ENCODE measurements at regions not wholly inside any gene's neighbourhood (a gene's known extent, or its start where the extent isn't known, plus 50 kb on each side); places are given as distances from the start of the nearest gene placed in this dataset.

- H3K27ac Mint-ChIP-seq (ENCODE audit: unreplicated experiment), result no peak overlapping the region
- DNase-seq, result no peak
- H3K27me3 Mint-ChIP-seq (ENCODE audit: unreplicated experiment), result no peaks in the 10 kb centered on the region
- no peaks in the 10 kb centered on the region for H3K4me1 Mint-ChIP-seq (ENCODE audit: low read depth, unreplicated experiment)
- TF ChIP-seq CTCF (IDR thresholded peaks at IDR 0.05; ENCODE audit: partially characterized antibody, unreplicated experiment), result no peak
- no peaks in the 10 kb centered on the region for H3K36me3 Mint-ChIP-seq (ENCODE audit: unreplicated experiment)
- no peaks in the 10 kb centered on the region for H3K9me3 Mint-ChIP-seq (ENCODE audit: unreplicated experiment)
- H3K4me3 Mint-ChIP-seq (ENCODE audit: unreplicated experiment), result no peak overlapping the region
These were observed 126.9 kb downstream of the TRMT11 start for GRCh38 chr6:126113261-126113660.

GRCh38 chr6:126117251-126117650, 130.9 kb downstream of the TRMT11 start:
- no peak for DNase-seq
- no peak overlapping the region for H3K4me3 Mint-ChIP-seq (ENCODE audit: unreplicated experiment)
- no peak for TF ChIP-seq CTCF (IDR thresholded peaks at IDR 0.05; ENCODE audit: partially characterized antibody, unreplicated experiment)
- no peaks in the 10 kb centered on the region for H3K4me1 Mint-ChIP-seq (ENCODE audit: low read depth, unreplicated experiment)
- H3K36me3 Mint-ChIP-seq (ENCODE audit: unreplicated experiment), result no peaks in the 10 kb centered on the region
- no peaks in the 10 kb centered on the region for H3K27me3 Mint-ChIP-seq (ENCODE audit: unreplicated experiment)
- H3K9me3 Mint-ChIP-seq (ENCODE audit: unreplicated experiment), result no peaks in the 10 kb centered on the region
- no peak overlapping the region for H3K27ac Mint-ChIP-seq (ENCODE audit: unreplicated experiment)

GRCh38 chr6:126118058-126118755, 131.9 kb downstream of the TRMT11 start:
- Mint-ChIP-seq H3K4me3 (ENCODE audit: unreplicated experiment) (no peak overlapping the region), H3K4me1 (ENCODE audit: low read depth, unreplicated experiment) (no peaks in the 10 kb centered on the region), H3K9me3 (ENCODE audit: unreplicated experiment) (no peaks in the 10 kb centered on the region), H3K36me3 (ENCODE audit: unreplicated experiment) (no peaks in the 10 kb centered on the region), H3K27ac (ENCODE audit: unreplicated experiment) (no peak overlapping the region), H3K27me3 (ENCODE audit: unreplicated experiment) (no peaks in the 10 kb centered on the region)
- no peak for DNase-seq
- TF ChIP-seq CTCF (IDR thresholded peaks at IDR 0.05; ENCODE audit: partially characterized antibody, unreplicated experiment), result no peak

GRCh38 chr6:126118936-126119335, 132.6 kb downstream of the TRMT11 start:
- no peaks in the 10 kb centered on the region for H3K9me3 Mint-ChIP-seq (ENCODE audit: unreplicated experiment)
- no peak overlapping the region for H3K4me3 Mint-ChIP-seq (ENCODE audit: unreplicated experiment)
- H3K4me1 Mint-ChIP-seq (ENCODE audit: low read depth, unreplicated experiment), result no peaks in the 10 kb centered on the region
- DNase-seq, result no peak
- H3K27ac Mint-ChIP-seq (ENCODE audit: unreplicated experiment), result no peak overlapping the region
- TF ChIP-seq CTCF (IDR thresholded peaks at IDR 0.05; ENCODE audit: partially characterized antibody, unreplicated experiment), result no peak
- no peaks in the 10 kb centered on the region for H3K36me3 Mint-ChIP-seq (ENCODE audit: unreplicated experiment)
- H3K27me3 Mint-ChIP-seq (ENCODE audit: unreplicated experiment), result no peaks in the 10 kb centered on the region

- Mint-ChIP-seq H3K27ac (ENCODE audit: unreplicated experiment) (no peak overlapping the region), H3K36me3 (ENCODE audit: unreplicated experiment) (no peaks in the 10 kb centered on the region), H3K4me1 (ENCODE audit: low read depth, unreplicated experiment) (no peaks in the 10 kb centered on the region), H3K9me3 (ENCODE audit: unreplicated experiment) (no peaks in the 10 kb centered on the region), H3K4me3 (ENCODE audit: unreplicated experiment) (no peak overlapping the region), H3K27me3 (ENCODE audit: unreplicated experiment) (no peaks in the 10 kb centered on the region)
- no peak for DNase-seq
- TF ChIP-seq CTCF (IDR thresholded peaks at IDR 0.05; ENCODE audit: partially characterized antibody, unreplicated experiment), result no peak
These were observed 136.9 kb downstream of the TRMT11 start for GRCh38 chr6:126123226-126123625.
